Heart left ventricle (tissue), 16 donors: ENCODE measurements at regions not wholly inside any gene's neighbourhood (a gene's known extent, or its start where the extent isn't known, plus 50 kb on each side); places are given as distances from the start of the nearest gene placed in this dataset.

ENCODE experiments used
- ATAC-seq, 4 donors: fragments of 200-7000 bp; cut with Tn5 transposase; one replicate each; pipeline ENCODE4 v1.9.1; 2020 to 2022; ENCODE audit warnings: moderate library complexity in 4 of 4, mild to moderate bottlenecking in 3 of 4, moderate number of reproducible peaks in 1 of 4
- DNase-seq, 5 donors: peaks; one replicate each; pipeline ENCODE4 v3.0.0-alpha.2; 2020
- H3K27ac ChIP-seq, 12 donors: fragments of 200-600 bp; sonication (generic) in 4 of 12; one replicate each; pipeline versions ENCODE4 v1.5.0 to v1.8.0; 2016 to 2022; ENCODE audit warnings: mild to moderate bottlenecking in 2 of 12
- H3K27me3 ChIP-seq, 9 donors: fragments of 200-600 bp; sonication (generic) in 2 of 9; one replicate each; pipeline versions ENCODE4 v1.5.1 to v1.8.0; 2016 to 2022; ENCODE audit warnings: mild to moderate bottlenecking in 3 of 9
- H3K36me3 ChIP-seq, 9 donors: fragments of 200-600 bp; sonication (generic) in 2 of 9; one replicate each; pipeline versions ENCODE4 v1.5.0 to v1.8.0; 2018 to 2022; ENCODE audit warnings: mild to moderate bottlenecking in 2 of 9
- H3K4me1 ChIP-seq, 12 donors: fragments of 200-600 bp; sonication (generic) in 4 of 12; one replicate each; pipeline versions ENCODE4 v1.5.0 to v1.8.0; 2016 to 2022; ENCODE audit warnings: mild to moderate bottlenecking in 3 of 12
- H3K4me3 ChIP-seq, 12 donors: fragments of 200-600 bp; sonication (generic) in 4 of 12; one replicate each; pipeline versions ENCODE4 v1.5.0 to v1.8.0; 2017 to 2022; ENCODE audit warnings: mild to moderate bottlenecking in 9 of 12, moderate library complexity in 4 of 12
- H3K9me3 ChIP-seq, 12 donors: fragments of 200-600 bp; sonication (generic) in 4 of 12; one replicate each; pipeline versions ENCODE4 v1.5.0 to v1.8.0; 2016 to 2022; ENCODE audit warnings: mild to moderate bottlenecking in 1 of 12
- CTCF ChIP-seq, 12 donors: fragments of 200-600 bp; sonication (generic) in 4 of 12; IDR thresholded peaks; one replicate each; pipeline versions ENCODE4 v1.5.0 to v1.8.0; 2018 to 2022; ENCODE audit warnings: antibody characterized with exemption in 12 of 12, mild to moderate bottlenecking in 5 of 12
- POLR2A ChIP-seq, 2 donors: fragments of 450-650 bp; IDR thresholded peaks; one replicate each; pipeline ENCODE4 v1.6.1; 2017; ENCODE audit warnings: antibody characterized with exemption in 2 of 2, mild to moderate bottlenecking in 2 of 2, moderate library complexity in 2 of 2
- WGBS, 4 donors: extraction: QIAGEN DNeasy Blood & Tissue Kit in 2 of 4; methylation state at CpG; one replicate each; pipeline versions ENCODE4 v1.1.5 to v1.1.7; 2013 to 2018; 5-methylcytosine and 5-hydroxymethylcytosine counted together
- intact Hi-C, 10 donors: fragments of 100-400 bp; cut with DNase I; formaldehyde crosslinking; loops; one replicate each; pipeline versions ENCODE4 v1.11.1 to v1.14.2; 2022
- donor health status: ischemic (EF 13 %, LVEDD 7.1; RV severe dilation, severe dysfunction).
- donor health status: healthy with polysubstance abuse.
- donor health status: DM: no; HTN: yes; CAD: no.
- donor health status: DM: no; HTN: no; CAD: no.
- donor health status: ischemic (EF 25% LVEDD 6.9; RV normal size, moderate dysfunction).
- donor health status: ischemic (EF 25% LVEDD 5.7; RV mildly dilated, moderate dysfunction).
- donor health status: healthy.
- donor health status: DM: yes; HTN: yes; CAD: no.
- donor health status: ischemic (EF 35%, LVEDD 5.7; RV mildly dilated, moderate dysfunction).
- donor health status: nonischemic (EF 11% LVEDD 7.7; RV severe dilation, severe dysfunction).
- donor health status: DM: yes; HTN: yes; CAD: no.
- donor health status: PGD.
- donor health status: ischemic (EF 29% LVEDD 5.4; RV normal size, mild dysfunction).
- donor health status: nonischemic (EF 23%, LVEDD 6.1; RV moderate dilation, normal function).

- Histone ChIP-seq H3K27ac (no peak overlapping the region), H3K27me3 (peaks cover 0 to 4% (median 0%) of the 10 kb centered on the region in 9 donors), H3K4me1 (no peaks in the 10 kb centered on the region), H3K9me3 (no peaks in the 10 kb centered on the region), H3K4me3 (no peak overlapping the region), H3K36me3 (no peaks in the 10 kb centered on the region)
- TF ChIP-seq POLR2A (IDR thresholded peaks at IDR 0.05) (no peak), CTCF (IDR thresholded peaks at IDR 0.05) (no peak)
- WGBS, 4 donors, result 65 to 82% (median 78%) methylated on average over 3 of the region's 3 CpGs
- intact Hi-C loops, result no loop called here
- ATAC-seq, result no peak
- DNase-seq, result no peak
Measured at GRCh38 chr11:90798769-90799168, 575.9 kb upstream of the CHORDC1 start.

GRCh38 chr11:90795746-90796145 is 572.9 kb upstream of the CHORDC1 start:
- DNase-seq (no peak), ATAC-seq (no peak)
- H3K9me3 ChIP-seq, result no peaks in the 10 kb centered on the region
- 75 to 80% (median 78%) methylated on average over 4 of the region's 4 CpGs for WGBS, 4 donors
- H3K4me3 ChIP-seq, result no peak overlapping the region
- intact Hi-C loops, result no loop called here
- no peak overlapping the region for H3K27ac ChIP-seq
- TF ChIP-seq POLR2A (IDR thresholded peaks at IDR 0.05), result no peak
- no peak for TF ChIP-seq CTCF (IDR thresholded peaks at IDR 0.05)
- no peaks in the 10 kb centered on the region for H3K4me1 ChIP-seq
- H3K27me3 ChIP-seq, result peaks cover 0 to 4% (median 0%) of the 10 kb centered on the region in 9 donors
- H3K36me3 ChIP-seq, result no peaks in the 10 kb centered on the region

- Histone ChIP-seq H3K4me1 (no peaks in the 10 kb centered on the region), H3K27me3 (no peaks in the 10 kb centered on the region), H3K27ac (no peak overlapping the region), H3K9me3 (peaks cover 0 to 50% (median 17%) of the 10 kb centered on the region in 12 donors), H3K36me3 (no peaks in the 10 kb centered on the region), H3K4me3 (no peak overlapping the region)
- ATAC-seq (no peak), DNase-seq (no peak)
- 78 to 83% (median 81%) methylated on average over 3 of the region's 3 CpGs for WGBS, 4 donors
- intact Hi-C loops, result no loop called here
- no peak for TF ChIP-seq POLR2A (IDR thresholded peaks at IDR 0.05)
- TF ChIP-seq CTCF (IDR thresholded peaks at IDR 0.05), result no peak
Measured at GRCh38 chr11:90788961-90789360, 566.1 kb upstream of the CHORDC1 start.

- intact Hi-C loops, result no loop called here
- Histone ChIP-seq H3K9me3 (peaks cover 0 to 38% (median 13%) of the 10 kb centered on the region in 12 donors), H3K4me3 (no peak overlapping the region), H3K36me3 (no peaks in the 10 kb centered on the region), H3K4me1 (no peaks in the 10 kb centered on the region), H3K27me3 (no peaks in the 10 kb centered on the region), H3K27ac (no peak overlapping the region)
- ATAC-seq (no peak), DNase-seq (no peak)
- 45 to 59% (median 49%) methylated on average over 2 of the region's 2 CpGs for WGBS, 4 donors
- TF ChIP-seq POLR2A (IDR thresholded peaks at IDR 0.05) (no peak), CTCF (IDR thresholded peaks at IDR 0.05) (no peak)
Measured at GRCh38 chr11:90784241-90784814, 561.5 kb upstream of the CHORDC1 start.
